ENCODE measurements at regions not wholly inside any gene's neighbourhood (a gene's known extent, or its start where the extent isn't known, plus 50 kb on each side); places are given as distances from the start of the nearest gene placed in this dataset.

GRCh38 chr3:117010318-117010717 lies 300.7 kb downstream of the TUSC7 start:
- DNase-seq = no peak
- Histone ChIP-seq H4K8ac (ENCODE audit: low read depth, low read length) (no peak overlapping the region), H2BK15ac (replicated peaks; ENCODE audit: low read depth) (no peak overlapping the region), H3K27me3 (ENCODE audit: insufficient read depth, low read length, poor library complexity) (no peaks in the 10 kb centered on the region), H3K4ac (ENCODE audit: low read depth, low read length) (no peak overlapping the region), H3K23ac (ENCODE audit: low read length) (no peak overlapping the region), H3K56ac (ENCODE audit: low read length) (no peak overlapping the region), H2BK120ac (ENCODE audit: low read depth, low read length) (no peak overlapping the region), H3K9ac (ENCODE audit: low read length) (no peak overlapping the region), H2BK5ac (ENCODE audit: low read length) (no peak overlapping the region), H3K79me1 (ENCODE audit: low read length) (no peaks in the 10 kb centered on the region), H3K4me2 (ENCODE audit: low read length) (no peak overlapping the region), H3K79me2 (ENCODE audit: control insufficient read depth, insufficient read depth, low read length) (no peaks in the 10 kb centered on the region), H3K18ac (ENCODE audit: low read length) (no peak overlapping the region), H3K4me3 (ENCODE audit: low read length) (no peak overlapping the region), H2AK5ac (ENCODE audit: low read length) (no peak overlapping the region), H3K36me3 (ENCODE audit: control insufficient read depth, insufficient read depth, low read length) (no peaks in the 10 kb centered on the region), H3K27ac (ENCODE audit: low read depth, low read length) (no peak overlapping the region), H3K4me1 (ENCODE audit: control insufficient read depth, low read depth, low read length) (no peaks in the 10 kb centered on the region), H4K5ac (ENCODE audit: low read length) (no peak overlapping the region)
- no CpG with 5 or more reads among the region's 1 CpG for WGBS (ENCODE audit: extremely low coverage, insufficient coverage, low lambda C conversion rate)

GRCh38 chr3:117011687-117012250 lies 302.2 kb downstream of the TUSC7 start:
- Histone ChIP-seq H3K27me3 (ENCODE audit: insufficient read depth, low read length, poor library complexity) (no peaks in the 10 kb centered on the region), H2AK5ac (ENCODE audit: low read length) (no peak overlapping the region), H3K79me2 (ENCODE audit: control insufficient read depth, insufficient read depth, low read length) (no peaks in the 10 kb centered on the region), H3K9ac (ENCODE audit: low read length) (no peak overlapping the region), H3K18ac (ENCODE audit: low read length) (no peak overlapping the region), H2BK120ac (ENCODE audit: low read depth, low read length) (no peak overlapping the region), H2BK5ac (ENCODE audit: low read length) (no peak overlapping the region), H3K36me3 (ENCODE audit: control insufficient read depth, insufficient read depth, low read length) (no peaks in the 10 kb centered on the region), H3K4me3 (ENCODE audit: low read length) (no peak overlapping the region), H2BK15ac (replicated peaks; ENCODE audit: low read depth) (no peak overlapping the region), H3K23ac (ENCODE audit: low read length) (no peak overlapping the region), H3K56ac (ENCODE audit: low read length) (no peak overlapping the region), H3K27ac (ENCODE audit: low read depth, low read length) (no peak overlapping the region), H4K8ac (ENCODE audit: low read depth, low read length) (no peak overlapping the region), H3K4ac (ENCODE audit: low read depth, low read length) (no peak overlapping the region), H3K79me1 (ENCODE audit: low read length) (no peaks in the 10 kb centered on the region), H3K4me1 (ENCODE audit: control insufficient read depth, low read depth, low read length) (no peaks in the 10 kb centered on the region), H4K5ac (ENCODE audit: low read length) (no peak overlapping the region), H3K4me2 (ENCODE audit: low read length) (no peak overlapping the region)
- whole genome bisulfite sequencing (ENCODE audit: extremely low coverage, insufficient coverage, low lambda C conversion rate) = no CpG with 5 or more reads among the region's 7 CpGs
- no peak for DNase-seq

GRCh38 chr3:117016378-117016777 lies 306.8 kb downstream of the TUSC7 start:
- no peak overlapping the region for H3K56ac ChIP-seq (ENCODE audit: low read length)
- DNase-seq = peak; percentile 64
- no CpG with 5 or more reads among the region's 2 CpGs for WGBS (ENCODE audit: extremely low coverage, insufficient coverage, low lambda C conversion rate)
- no peaks in the 10 kb centered on the region for H3K4me1 ChIP-seq (ENCODE audit: control insufficient read depth, low read depth, low read length)
- H3K79me2 ChIP-seq (ENCODE audit: control insufficient read depth, insufficient read depth, low read length) = no peaks in the 10 kb centered on the region
- no peak overlapping the region for H3K4ac ChIP-seq (ENCODE audit: low read depth, low read length)
- H2BK120ac ChIP-seq (ENCODE audit: low read depth, low read length) = no peak overlapping the region
- H4K5ac ChIP-seq (ENCODE audit: low read length) = no peak overlapping the region
- H3K4me3 ChIP-seq (ENCODE audit: low read length) = no peak overlapping the region
- H3K27me3 ChIP-seq (ENCODE audit: insufficient read depth, low read length, poor library complexity) = no peaks in the 10 kb centered on the region
- no peak overlapping the region for H3K18ac ChIP-seq (ENCODE audit: low read length)
- H2AK5ac ChIP-seq (ENCODE audit: low read length) = no peak overlapping the region
- no peak overlapping the region for H3K23ac ChIP-seq (ENCODE audit: low read length)
- no peak overlapping the region for H3K27ac ChIP-seq (ENCODE audit: low read depth, low read length)
- no peak overlapping the region for H4K8ac ChIP-seq (ENCODE audit: low read depth, low read length)
- no peak overlapping the region for H2BK15ac ChIP-seq (replicated peaks; ENCODE audit: low read depth)
- no peaks in the 10 kb centered on the region for H3K79me1 ChIP-seq (ENCODE audit: low read length)
- H3K36me3 ChIP-seq (ENCODE audit: control insufficient read depth, insufficient read depth, low read length) = no peaks in the 10 kb centered on the region
- no peak overlapping the region for H3K9ac ChIP-seq (ENCODE audit: low read length)
- no peak overlapping the region for H3K4me2 ChIP-seq (ENCODE audit: low read length)
- H2BK5ac ChIP-seq (ENCODE audit: low read length) = no peak overlapping the region

- H3K27ac ChIP-seq (ENCODE audit: low read depth, low read length) = no peak overlapping the region
- no peak overlapping the region for H2BK15ac ChIP-seq (replicated peaks; ENCODE audit: low read depth)
- no CpG with 5 or more reads among the region's 7 CpGs for WGBS (ENCODE audit: extremely low coverage, insufficient coverage, low lambda C conversion rate)
- no peak overlapping the region for H2BK5ac ChIP-seq (ENCODE audit: low read length)
- H3K27me3 ChIP-seq (ENCODE audit: insufficient read depth, low read length, poor library complexity) = no peaks in the 10 kb centered on the region
- H3K4ac ChIP-seq (ENCODE audit: low read depth, low read length) = no peak overlapping the region
- no peak overlapping the region for H4K5ac ChIP-seq (ENCODE audit: low read length)
- H3K79me2 ChIP-seq (ENCODE audit: control insufficient read depth, insufficient read depth, low read length) = no peaks in the 10 kb centered on the region
- H2AK5ac ChIP-seq (ENCODE audit: low read length) = no peak overlapping the region
- H3K4me1 ChIP-seq (ENCODE audit: control insufficient read depth, low read depth, low read length) = no peaks in the 10 kb centered on the region
- H3K23ac ChIP-seq (ENCODE audit: low read length) = no peak overlapping the region
- peak; percentile 2 for DNase-seq
- H3K4me3 ChIP-seq (ENCODE audit: low read length) = no peak overlapping the region
- no peak overlapping the region for H4K8ac ChIP-seq (ENCODE audit: low read depth, low read length)
- H3K79me1 ChIP-seq (ENCODE audit: low read length) = no peaks in the 10 kb centered on the region
- no peak overlapping the region for H3K56ac ChIP-seq (ENCODE audit: low read length)
- no peaks in the 10 kb centered on the region for H3K36me3 ChIP-seq (ENCODE audit: control insufficient read depth, insufficient read depth, low read length)
- no peak overlapping the region for H2BK120ac ChIP-seq (ENCODE audit: low read depth, low read length)
- H3K9ac ChIP-seq (ENCODE audit: low read length) = no peak overlapping the region
- no peak overlapping the region for H3K4me2 ChIP-seq (ENCODE audit: low read length)
- no peak overlapping the region for H3K18ac ChIP-seq (ENCODE audit: low read length)
Observed at GRCh38 chr3:117017135-117017894, 307.7 kb downstream of the TUSC7 start.

- no peak overlapping the region for H3K56ac ChIP-seq (ENCODE audit: low read length)
- no peak overlapping the region for H2BK5ac ChIP-seq (ENCODE audit: low read length)
- no peak overlapping the region for H3K4me2 ChIP-seq (ENCODE audit: low read length)
- H4K8ac ChIP-seq (ENCODE audit: low read depth, low read length) = no peak overlapping the region
- H3K18ac ChIP-seq (ENCODE audit: low read length) = no peak overlapping the region
- no peak overlapping the region for H3K23ac ChIP-seq (ENCODE audit: low read length)
- H2AK5ac ChIP-seq (ENCODE audit: low read length) = no peak overlapping the region
- H3K79me2 ChIP-seq (ENCODE audit: control insufficient read depth, insufficient read depth, low read length) = no peaks in the 10 kb centered on the region
- no peak overlapping the region for H3K9ac ChIP-seq (ENCODE audit: low read length)
- DNase-seq = no peak
- no peak overlapping the region for H4K5ac ChIP-seq (ENCODE audit: low read length)
- no peak overlapping the region for H2BK15ac ChIP-seq (replicated peaks; ENCODE audit: low read depth)
- H3K4me1 ChIP-seq (ENCODE audit: control insufficient read depth, low read depth, low read length) = no peaks in the 10 kb centered on the region
- no peak overlapping the region for H2BK120ac ChIP-seq (ENCODE audit: low read depth, low read length)
- no peaks in the 10 kb centered on the region for H3K27me3 ChIP-seq (ENCODE audit: insufficient read depth, low read length, poor library complexity)
- no peak overlapping the region for H3K4me3 ChIP-seq (ENCODE audit: low read length)
- no peak overlapping the region for H3K4ac ChIP-seq (ENCODE audit: low read depth, low read length)
- H3K36me3 ChIP-seq (ENCODE audit: control insufficient read depth, insufficient read depth, low read length) = no peaks in the 10 kb centered on the region
- no peak overlapping the region for H3K27ac ChIP-seq (ENCODE audit: low read depth, low read length)
- WGBS (ENCODE audit: extremely low coverage, insufficient coverage, low lambda C conversion rate) = no CpG with 5 or more reads among the region's 5 CpGs
- no peaks in the 10 kb centered on the region for H3K79me1 ChIP-seq (ENCODE audit: low read length)
Observed at GRCh38 chr3:117018655-117019054, 309.1 kb downstream of the TUSC7 start.

Measured in mesendoderm (in vitro differentiated cells).